IMR-90 (cell line): ENCODE measurements at regions not wholly inside any gene's neighbourhood (a gene's known extent, or its start where the extent isn't known, plus 50 kb on each side); places are given as distances from the start of the nearest gene placed in this dataset.

Experiments used
- POLR2A ChIP-seq: IDR thresholded peaks from 2 replicates; pipeline ENCODE4 v1.6.1; 2012; ENCODE audit warnings: mild to moderate bottlenecking, low read depth, low read length
- RAD21 ChIP-seq: IDR thresholded peaks from 2 replicates; pipeline ENCODE4 v1.6.1; 2012; ENCODE audit warnings: low read length, improper control_type of control experiment
- TF ChIP-seq, protein P1 (sequence below): fragments of 150-350 bp; IDR thresholded peaks from 2 replicates; pipeline ENCODE4 v1.6.1; 2017; ENCODE audit warnings: mild to moderate bottlenecking, antibody characterized with exemption, low read length, low read depth
- TF ChIP-seq, protein P2 (sequence below): conservative IDR thresholded peaks from 2 replicates; pipeline ENCODE4 v1.5.1; 2012; ENCODE audit warnings: mild to moderate bottlenecking, low read depth, low read length, improper control_type of control experiment

DNA sequence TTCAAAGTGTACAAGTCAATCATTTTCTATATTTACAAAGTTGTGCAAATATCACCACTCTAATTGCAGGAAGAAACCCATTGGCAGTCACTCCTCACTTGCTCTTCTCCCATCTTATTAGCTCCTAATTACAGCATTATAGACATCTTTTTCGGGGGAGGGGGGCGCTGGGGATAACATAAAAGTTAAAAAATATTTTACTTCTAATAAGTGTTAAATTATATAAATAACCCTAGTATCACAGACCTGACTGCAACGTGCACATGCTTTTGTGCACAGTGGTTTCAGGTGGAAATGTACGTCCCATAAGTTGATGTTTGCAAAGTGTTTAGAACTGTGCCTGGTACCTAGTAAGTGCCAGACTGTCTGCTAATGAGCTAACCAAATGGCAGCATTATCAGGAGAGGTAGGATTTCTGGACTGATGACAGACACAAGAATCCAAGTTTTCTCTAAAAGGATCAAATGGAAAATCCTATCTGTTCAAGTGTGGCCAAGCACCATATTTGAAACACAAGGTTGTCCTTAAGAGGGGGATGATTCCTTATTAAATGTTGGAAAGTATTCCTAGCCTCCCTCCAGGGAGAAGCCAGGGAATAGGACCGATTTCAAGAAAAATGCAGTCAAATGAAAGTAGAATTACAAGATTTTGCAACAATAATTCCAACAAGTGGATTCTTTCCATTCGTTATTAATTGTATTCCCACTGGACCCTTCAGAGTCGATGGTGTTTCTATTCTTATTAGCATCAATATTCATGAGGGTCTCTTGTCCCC is 70.0 kb downstream of the ACKR3 start:
- no peak for TF ChIP-seq RAD21
- no peak for TF ChIP-seq POLR2A
- TF ChIP-seq, protein P1, sequence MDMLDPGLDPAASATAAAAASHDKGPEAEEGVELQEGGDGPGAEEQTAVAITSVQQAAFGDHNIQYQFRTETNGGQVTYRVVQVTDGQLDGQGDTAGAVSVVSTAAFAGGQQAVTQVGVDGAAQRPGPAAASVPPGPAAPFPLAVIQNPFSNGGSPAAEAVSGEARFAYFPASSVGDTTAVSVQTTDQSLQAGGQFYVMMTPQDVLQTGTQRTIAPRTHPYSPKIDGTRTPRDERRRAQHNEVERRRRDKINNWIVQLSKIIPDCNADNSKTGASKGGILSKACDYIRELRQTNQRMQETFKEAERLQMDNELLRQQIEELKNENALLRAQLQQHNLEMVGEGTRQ: no peak
- TF ChIP-seq, protein P2, sequence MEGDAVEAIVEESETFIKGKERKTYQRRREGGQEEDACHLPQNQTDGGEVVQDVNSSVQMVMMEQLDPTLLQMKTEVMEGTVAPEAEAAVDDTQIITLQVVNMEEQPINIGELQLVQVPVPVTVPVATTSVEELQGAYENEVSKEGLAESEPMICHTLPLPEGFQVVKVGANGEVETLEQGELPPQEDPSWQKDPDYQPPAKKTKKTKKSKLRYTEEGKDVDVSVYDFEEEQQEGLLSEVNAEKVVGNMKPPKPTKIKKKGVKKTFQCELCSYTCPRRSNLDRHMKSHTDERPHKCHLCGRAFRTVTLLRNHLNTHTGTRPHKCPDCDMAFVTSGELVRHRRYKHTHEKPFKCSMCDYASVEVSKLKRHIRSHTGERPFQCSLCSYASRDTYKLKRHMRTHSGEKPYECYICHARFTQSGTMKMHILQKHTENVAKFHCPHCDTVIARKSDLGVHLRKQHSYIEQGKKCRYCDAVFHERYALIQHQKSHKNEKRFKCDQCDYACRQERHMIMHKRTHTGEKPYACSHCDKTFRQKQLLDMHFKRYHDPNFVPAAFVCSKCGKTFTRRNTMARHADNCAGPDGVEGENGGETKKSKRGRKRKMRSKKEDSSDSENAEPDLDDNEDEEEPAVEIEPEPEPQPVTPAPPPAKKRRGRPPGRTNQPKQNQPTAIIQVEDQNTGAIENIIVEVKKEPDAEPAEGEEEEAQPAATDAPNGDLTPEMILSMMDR: no peak
